NT2/D1 (cell line): ENCODE measurements at regions not wholly inside any gene's neighbourhood (a gene's known extent, or its start where the extent isn't known, plus 50 kb on each side); places are given as distances from the start of the nearest gene placed in this dataset.

Source experiments
- SUZ12 ChIP-seq: IDR thresholded peaks from 2 replicates; pipeline ENCODE4 v1.6.1; 2011; ENCODE audit not compliant: insufficient read length, insufficient read depth; ENCODE audit errors: extremely low read depth
- YY1 ChIP-seq: IDR thresholded peaks from 2 replicates; pipeline ENCODE4 v1.6.1; 2011; ENCODE audit not compliant: insufficient read length, insufficient read depth
- ZNF274 ChIP-seq: IDR thresholded peaks from 2 replicates; pipeline ENCODE4 v1.6.1; 2011; ENCODE audit warnings: mild to moderate bottlenecking, low read depth, low read length

- TF ChIP-seq ZNF274, result no peak
- no peak for TF ChIP-seq YY1
- no peak for TF ChIP-seq SUZ12
Observed at GRCh38 chr4:186360551-186360950, 94.6 kb downstream of the F11 start.
